Stimulated activated CD4-positive, alpha-beta T cell treated with anti-CD3 and anti-CD28 coated beads, Interleukin-15, amount 100 ng/mL, for 24 hours (primary cell): ENCODE measurements at regions not wholly inside any gene's neighbourhood (a gene's known extent, or its start where the extent isn't known, plus 50 kb on each side); places are given as distances from the start of the nearest gene placed in this dataset.
A peak's percentile ranks its signal among the peaks of the same experiment; 100 is the strongest.
"Not testable (repeated sequence)": the region's sequence is repeated elsewhere in the genome, so short reads cannot be mapped to it uniquely, and the experiment has no call there.

ENCODE experiments used
- DNase-seq: peaks from one replicate; pipeline ENCODE4 v3.0.0-alpha.2; 2020

DNA sequence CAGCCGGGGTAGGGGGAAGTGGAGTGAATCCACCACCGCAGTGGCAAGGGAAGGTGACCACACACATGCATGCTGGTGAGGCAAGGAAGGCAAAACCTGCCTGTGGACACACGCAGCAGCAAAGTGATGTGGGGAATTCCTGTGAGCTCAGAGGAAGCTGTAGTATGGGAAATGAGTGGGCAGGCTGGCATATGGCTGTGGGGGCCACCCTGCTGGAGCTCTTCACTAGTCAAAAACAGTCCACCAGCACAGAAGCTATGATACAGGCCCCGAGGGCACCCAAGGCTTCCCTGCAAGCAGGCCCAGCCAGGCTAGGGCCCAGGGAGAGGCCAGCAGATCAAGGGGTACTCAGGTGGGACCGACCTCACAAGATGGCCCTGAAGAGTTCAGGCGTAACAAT is 239.1 kb downstream of the CHM start:
- no peak for DNase-seq

DNA sequence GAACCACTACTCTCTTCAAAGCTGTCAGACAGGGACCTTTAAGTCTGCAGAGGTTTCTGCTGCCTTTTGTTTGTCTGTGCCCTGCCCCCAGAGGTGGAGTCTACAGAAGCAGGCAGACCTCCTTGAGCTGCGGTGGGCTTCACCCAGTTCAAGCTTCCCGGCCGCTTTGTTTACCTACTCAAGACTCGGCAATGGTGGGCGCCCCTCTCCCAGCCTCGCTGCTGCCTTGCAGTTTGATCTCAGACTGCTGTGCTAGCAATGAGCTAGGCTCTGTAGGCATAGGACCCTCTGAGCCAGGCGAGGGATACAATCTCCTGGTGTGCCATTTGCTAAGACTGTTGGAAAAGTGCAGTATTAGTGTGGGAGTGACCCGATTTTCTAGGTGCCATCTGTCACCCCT is 275.0 kb downstream of the CHM start:
- DNase-seq: not testable (repeated sequence)

DNA sequence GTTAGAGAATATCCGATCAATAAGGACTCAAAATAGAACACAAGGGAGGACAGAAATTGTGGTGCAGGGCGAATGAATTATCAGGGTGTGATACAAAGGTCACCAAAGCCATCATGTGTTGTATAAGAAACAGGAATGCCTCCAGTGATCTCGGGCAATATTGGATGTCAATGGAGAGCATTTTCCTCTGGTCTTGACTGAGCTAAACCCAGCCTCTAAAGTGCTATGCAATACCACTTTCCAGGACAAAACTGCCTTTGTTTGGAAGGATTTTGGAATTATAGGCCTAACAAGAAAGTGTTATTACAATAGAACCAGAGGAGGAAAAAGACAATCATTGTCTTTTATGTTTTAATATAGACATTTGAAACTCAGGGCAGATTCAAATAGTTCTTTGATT is 281.7 kb downstream of the CHM start:
- DNase-seq: no peak

DNA sequence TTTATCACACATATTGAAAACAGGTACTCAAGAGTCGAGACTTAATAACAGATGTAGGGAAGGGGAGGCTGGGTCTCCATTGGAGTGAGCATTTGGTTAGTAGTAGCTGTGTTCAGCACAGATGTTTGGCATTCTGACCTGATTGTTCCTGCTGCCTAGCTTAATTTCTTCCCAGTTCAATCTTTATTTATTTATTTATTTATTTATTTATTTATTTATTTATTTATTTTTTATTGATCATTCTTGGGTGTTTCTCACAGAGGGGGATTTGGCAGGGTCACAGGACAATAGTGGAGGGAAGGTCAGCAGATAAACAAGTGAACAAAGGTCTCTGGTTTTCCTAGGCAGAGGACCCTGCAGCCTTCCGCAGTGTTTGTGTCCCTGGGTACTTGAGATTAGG is 324.3 kb downstream of the CHM start:
- not testable (repeated sequence) for DNase-seq

DNA sequence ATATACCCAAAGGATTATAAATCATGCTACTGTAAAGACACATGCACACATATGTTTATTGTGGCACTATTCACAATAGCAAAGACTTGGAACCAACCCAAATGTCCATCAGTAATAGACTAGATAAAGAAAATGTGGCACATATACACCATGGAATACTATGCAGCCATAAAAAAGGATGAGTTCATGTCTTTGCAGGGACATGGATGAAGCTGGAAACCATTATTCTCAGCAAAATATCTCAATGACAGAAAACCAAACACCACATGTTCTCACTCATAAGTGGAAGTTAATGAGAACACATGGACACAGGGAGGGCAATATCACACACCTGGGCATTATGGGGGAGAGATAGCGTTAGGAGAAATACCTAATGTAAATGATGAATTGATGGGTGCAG is 323.8 kb upstream of the POF1B start:
- DNase-seq: not testable (repeated sequence)

DNA sequence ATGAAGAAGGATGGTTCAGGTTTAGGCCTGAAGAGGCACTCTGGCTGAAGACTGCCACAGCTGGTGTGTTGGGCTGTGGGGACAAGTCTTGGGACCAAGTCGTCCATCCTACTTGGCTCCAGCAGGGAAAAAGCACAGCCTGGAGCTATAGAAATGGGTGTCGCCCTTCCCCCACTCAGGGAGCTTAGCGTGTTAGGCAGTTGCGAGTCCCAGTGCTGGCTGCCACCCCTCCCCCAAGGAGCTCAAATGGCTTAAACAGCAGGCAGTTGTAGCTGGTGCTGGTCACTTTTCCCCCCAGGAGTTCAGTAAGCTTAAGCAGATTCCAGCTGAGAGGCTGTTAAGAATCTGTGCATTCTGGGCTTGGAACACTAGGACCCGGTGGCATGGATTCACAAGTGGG is 319.5 kb upstream of the POF1B start:
- no peak for DNase-seq

DNA sequence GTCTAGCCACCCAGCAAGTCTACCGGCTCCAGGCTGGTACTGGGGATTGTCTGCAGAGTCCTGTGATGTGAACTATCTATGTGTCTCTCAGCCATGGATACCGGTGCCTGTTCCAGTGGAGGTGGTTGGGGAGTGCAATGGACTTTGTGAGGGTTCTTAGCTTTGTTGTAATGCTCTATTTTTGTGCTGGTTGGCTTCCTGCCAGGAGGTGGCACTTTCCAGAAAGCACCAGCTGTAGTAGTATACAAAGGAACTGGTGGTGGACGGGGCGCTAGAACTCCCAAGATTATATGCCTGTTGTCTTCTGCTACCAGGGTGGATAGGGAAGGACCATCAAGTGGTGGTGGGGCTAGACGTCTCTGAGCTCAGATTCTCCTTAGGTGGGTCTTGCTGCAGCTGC is 306.4 kb upstream of the POF1B start:
- no peak for DNase-seq

DNA sequence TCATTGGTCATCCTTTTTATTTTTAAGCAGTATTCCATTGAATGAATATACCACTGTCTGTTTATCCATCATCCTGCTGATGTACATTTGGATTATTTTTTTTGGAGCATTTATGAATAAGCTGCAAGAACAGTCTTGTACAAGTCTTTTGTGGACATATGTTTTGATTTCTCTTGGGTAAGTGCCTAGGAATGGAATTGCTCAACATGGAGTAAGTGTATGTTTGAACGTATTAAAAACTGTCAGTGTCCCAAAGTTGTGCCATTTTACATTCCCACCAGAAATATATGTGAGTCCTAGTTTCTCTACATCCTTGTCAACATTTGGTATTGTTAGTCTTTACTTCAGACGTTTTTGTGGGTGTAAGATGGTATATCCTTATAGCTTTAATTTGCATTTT is 287.0 kb upstream of the POF1B start:
- DNase-seq: no peak

DNA sequence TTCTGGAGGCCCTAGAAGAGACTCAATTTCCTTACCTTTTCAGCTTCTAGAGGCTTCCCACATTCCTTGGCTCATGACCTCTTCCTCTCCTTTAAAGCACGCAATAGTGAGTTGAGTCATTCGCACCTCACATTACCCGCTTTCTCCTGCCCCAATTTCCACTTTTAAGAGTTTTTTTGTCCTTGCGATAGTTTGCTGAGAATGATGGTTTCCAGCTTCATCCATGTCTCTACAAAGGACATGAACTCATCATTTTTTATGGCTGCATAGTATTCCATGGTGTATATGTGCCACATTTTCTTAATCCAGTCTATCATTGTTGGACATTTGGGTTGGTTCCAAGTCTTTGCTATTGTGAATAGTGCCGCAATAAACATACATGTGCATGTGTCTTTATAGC is 284.5 kb upstream of the POF1B start:
- not testable (repeated sequence) for DNase-seq

DNA sequence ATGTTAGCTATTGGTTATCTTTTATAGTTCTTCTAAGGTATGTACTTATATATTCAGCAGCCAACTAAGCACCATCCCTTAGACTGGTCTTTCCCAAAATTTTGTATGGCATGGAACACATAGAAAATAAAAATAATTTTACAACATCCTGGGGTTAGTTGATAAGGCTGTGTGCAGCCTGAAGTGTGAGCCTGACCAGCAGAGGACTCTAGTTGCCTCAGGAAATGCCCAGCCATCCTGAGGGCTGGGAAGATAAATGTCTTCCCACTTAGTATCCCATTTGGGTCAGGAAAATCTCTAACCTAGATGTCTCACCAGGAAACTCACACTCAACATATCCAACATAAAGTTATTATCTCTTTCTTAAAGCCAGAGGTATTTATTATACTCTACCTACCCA is 251.4 kb upstream of the POF1B start:
- no peak for DNase-seq

DNA sequence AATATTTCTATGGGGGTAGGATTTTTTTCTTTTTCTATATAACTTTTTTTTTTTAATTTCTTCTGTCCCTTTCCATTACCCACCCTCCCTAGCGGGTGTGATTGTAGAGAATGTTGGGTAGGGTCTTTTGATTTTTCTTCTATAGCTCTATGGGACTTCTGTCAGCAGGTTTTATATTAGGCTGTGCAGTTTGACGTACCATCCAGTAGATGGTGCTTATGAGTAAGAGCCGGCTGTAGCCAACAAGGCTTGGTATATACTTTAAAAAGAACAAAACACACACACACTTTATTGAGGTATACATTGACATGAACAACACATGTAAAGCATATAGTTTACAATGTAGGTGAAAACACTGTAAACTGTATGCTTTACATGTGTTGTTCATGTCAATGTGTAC is 247.9 kb upstream of the POF1B start:
- DNase-seq: no peak

DNA sequence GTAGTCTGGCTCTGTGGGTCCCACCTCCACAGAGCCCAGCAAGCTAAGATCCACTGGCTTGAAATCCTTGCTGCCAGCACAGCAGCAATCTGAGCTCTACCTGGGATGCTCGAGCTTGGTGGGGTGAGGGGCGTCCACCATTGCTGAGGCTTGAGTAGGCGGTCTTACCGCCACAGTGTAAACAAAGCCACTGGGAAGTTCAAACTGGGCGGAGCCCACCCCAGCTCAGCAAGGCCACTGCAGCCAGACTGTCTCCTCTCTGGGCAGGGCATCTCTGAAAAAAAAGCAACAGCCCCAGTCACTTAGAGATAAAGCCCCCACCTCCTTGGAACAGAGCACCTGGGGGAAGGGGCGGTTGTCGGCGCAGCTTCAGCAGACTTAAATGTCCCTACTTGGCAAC is 243.2 kb upstream of the POF1B start:
- no peak for DNase-seq

DNA sequence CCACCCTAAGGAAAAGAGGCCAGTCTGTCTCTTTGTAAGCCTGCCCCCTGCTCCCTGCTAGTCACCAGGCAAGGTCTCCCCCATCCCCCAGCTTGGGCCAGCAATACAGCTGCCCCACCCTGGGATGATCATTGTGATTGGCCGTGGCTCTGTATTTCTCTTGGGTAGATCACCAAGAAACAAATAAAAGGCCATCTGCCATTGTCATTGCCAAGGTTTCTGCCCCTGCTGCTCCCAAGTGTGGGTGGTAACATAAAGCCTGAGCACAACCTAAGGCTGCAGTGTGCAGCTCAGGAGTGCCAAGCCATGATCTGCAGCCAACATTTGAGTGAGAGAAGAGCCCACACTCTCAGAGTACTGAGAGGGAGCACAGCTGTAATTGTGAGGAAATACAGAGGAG is 241.0 kb upstream of the POF1B start:
- DNase-seq: no peak

DNA sequence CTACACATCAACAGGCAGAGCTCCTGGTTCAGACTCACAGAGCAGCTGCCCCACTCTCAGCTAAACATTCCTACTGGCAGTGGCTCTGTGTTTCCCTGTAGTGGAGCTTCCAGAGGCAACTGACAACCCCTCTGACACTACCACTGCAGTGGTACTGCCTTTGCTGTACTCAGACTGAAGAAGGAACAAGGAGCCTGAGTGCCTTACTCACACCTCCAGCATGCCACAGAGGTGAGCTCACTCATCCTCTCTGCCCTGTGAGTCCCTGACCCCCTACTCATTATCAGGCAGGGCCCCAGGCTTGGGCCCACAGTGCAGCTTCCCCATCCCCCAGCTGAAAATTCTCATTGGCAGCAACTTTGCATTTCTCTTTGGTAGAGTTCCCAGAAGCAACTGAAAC is 240.5 kb upstream of the POF1B start:
- no peak for DNase-seq

DNA sequence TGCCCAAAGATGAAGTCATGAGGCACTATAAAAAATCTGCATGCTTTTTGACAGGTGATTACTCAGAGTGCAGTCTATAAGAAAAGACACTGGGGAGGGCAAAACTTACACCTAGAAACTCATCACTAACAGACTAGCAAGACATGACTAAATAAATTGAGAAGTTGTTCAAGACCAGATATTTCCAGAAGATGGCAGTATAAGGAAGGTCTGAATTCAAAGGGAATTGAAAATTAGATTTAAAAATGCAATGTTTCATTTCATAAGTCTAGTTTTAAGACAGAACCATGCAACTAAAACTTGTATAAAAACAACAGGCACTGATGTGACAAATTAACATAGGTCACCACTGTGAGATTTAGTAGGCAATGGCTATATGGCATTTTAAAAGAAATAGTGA is 232.5 kb upstream of the POF1B start:
- DNase-seq: no peak

DNA sequence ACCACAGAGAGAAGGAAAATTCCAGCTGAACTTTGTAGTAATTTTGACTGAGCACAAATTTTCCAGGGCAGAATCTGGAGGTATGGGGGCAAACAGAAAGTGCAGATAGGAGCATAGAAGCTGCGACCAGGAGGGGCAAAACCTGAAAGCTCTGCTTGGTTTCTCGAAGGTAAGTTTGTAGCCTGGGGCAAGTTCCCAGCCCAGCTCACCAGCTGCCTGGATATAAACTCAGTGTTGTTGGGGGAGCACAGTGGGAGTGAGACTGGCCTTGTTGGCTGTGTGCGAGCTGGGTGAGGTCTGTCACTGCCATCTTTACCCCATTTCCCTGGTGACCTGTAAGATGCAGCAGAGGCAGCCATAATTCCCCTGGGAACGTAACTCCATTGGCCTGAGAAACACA is 213.5 kb upstream of the POF1B start:
- DNase-seq: no peak

DNA sequence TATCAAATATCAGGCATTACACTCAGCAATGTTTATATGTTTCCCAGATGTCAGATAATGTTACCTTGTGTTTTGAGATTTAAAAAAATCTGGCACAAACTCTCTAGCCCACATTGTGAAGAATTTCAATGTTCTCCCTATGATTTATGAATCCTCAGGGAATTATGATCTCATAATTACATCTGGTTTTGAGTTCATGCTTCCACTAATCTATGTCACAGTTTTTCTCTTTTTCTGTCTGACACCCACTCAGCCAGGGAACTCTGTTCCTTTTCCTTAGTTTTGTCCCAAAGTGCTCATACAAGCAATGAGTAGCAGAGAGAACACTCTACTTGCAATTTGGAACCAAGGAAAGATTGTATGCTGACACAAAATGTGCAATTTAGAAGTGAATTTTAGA is 212.1 kb upstream of the POF1B start:
- no peak for DNase-seq

DNA sequence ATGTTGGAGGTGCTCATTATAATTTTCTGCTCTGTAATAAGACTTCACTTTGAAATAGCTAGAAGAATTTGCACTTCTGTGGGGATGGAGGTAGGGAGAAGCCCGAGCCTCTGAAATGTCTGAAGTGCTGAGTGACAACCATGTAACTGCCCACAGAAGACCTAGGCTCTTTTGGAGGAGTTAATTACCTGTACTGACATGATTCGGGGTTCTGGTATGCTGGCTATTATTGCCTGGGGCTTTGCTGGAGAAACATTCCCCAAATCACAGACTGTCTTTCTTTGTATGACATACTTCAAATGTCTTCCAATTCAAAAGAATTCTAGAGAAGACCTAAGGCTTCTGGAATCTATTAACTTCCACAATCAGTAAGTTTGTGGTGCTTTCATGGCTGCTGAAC is 211.2 kb upstream of the POF1B start:
- no peak for DNase-seq

DNA sequence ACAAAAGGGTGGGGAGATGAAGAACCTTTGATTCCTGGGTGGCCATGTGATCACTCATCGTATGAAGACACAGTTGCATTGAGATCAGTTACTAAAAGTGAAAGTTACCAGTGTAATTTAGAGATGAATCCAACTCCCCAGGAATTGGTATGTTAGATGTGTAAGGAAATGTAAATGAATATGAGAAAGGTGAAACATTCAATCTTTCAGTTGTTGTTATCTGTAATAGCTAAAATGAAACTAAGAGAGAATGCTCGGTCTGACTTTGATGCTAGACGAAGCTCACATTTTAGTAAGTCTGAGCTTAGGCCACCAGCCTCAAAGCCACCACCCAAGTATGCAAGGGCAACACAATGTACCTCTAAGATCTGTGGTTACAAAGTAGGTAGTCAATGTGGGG is 194.3 kb upstream of the POF1B start:
- peak; percentile 3 for DNase-seq

DNA sequence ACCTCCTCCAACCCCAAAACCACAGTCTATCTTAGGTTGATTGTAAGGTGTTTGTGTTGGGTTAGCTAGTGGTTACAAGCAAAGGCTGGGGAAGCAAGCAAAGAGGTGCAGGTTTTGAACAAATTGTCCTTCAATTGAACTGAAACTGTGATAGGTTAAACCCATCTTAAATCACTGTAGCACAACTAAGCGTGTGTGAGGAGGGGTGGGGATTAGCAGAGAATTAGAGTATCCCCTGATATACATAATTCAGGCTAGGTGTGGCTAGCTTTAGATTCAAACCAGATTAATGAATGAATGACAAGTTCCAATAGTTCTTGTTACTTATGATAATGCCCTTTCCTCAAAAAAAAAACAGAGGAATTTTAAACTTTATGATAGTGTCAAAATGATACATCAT is 191.0 kb upstream of the POF1B start:
- DNase-seq: no peak

DNA sequence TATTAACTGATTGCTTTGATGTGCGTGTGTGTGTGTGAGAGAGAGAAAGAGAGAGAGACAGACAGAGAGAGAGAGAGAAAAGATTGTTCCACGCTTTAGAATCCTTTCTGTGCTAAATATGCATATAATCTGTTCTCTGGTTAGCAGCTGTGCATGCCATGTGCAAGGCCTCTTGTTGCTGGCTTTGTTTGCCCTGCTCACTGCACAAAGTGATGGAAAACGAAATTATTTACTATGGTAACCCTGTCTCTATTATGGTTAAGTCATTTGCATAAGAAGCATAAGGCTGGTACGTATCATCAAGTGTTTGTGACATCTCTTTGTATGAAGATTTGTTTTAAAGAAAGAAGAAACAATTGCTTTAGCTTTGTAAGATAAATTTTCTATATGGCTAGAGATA is 190.2 kb upstream of the POF1B start:
- DNase-seq: no peak

DNA sequence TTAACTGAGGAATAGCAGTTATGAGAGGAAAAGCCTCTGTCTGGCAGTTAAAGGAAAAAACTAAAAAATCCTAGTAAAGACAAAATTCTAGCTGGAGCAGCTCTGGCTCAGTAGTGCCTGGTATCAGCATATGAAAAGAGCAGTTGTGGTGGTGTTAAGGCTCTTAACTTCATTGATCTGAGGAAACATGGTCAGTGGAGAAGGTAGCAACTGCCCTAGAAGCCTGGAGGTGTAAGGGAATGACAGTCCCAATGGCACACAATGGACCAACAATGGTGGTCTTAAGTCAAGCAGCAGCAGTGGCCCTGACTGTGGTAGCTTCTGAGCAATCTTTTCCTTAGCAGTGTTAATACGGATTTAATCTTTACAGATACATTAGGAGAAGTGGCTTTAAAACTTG is 189.6 kb upstream of the POF1B start:
- DNase-seq: no peak

DNA sequence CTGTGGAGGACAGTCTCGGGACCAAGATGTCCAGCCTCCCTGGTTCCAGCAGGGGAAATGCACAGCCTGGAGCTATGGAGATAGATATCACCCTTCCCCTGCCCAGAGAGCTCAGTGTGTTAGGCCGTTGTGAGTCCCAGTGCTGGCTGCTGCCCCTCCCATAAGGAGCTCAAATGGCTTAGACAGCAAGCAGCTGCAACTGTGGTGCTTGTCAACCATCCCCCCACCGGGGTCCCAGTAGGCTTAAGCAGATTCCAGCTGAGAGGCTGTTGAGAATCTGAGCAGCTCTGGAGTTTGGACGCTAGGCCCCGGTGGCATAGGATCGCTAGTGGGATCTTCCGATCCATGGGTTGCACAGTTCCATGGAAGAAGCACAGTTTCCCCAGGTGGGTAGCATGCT is 181.8 kb upstream of the POF1B start:
- DNase-seq: no peak

DNA sequence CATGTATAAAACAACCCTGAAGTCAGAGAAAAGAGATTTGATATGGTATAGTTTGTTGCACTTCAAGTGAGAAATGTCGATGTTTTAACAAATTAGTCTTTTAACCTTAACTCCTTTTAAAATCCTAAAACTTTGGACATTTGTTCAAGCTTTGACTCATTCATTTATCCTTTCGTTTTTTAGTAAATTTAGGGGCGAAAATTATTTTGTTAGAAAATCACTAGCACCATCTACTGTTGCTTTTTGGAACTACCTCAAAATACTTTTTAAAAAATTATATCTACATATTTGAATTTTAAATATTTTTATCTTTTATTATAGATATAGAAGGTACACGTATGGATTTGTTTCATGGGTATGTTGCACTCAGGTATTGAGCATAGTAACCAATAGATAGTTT is 165.1 kb upstream of the POF1B start:
- no peak for DNase-seq

DNA sequence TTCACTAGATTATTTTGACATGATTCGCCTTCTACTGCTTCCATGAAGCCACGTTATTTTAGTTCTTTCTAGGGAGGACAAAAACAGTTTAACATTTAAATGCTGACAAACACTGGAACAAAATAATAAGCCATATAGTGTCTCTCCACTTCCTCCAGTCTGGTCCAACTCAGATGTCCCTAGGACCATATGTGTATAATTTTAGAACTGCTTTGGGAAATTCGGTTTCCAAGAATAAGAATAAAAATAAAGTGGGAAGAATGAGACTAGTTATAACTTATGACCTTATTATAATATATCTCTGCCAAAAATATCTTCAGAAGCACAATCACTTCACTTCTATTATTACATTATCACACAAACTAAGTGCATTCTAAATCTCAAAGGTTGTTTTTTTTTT is 164.4 kb upstream of the POF1B start:
- DNase-seq: no peak

DNA sequence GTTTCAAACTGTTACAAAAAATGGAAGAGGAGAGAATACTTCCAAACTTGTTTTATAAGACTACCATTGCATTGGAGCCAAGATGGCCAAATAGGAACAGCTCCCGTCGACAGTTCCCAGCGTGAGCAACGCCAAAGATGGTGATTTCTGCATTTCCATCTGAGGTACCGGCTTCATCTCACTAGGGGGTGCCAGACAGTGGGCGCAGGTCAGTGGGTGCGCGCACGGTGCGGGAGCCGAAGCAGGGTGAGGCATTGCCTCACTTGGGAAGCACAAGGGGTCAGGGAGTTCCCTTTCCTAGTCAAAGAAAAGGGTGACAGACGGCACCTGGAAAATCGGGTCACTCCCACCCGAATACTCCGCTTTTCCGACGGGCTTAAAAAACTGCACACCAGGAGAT is 149.7 kb upstream of the POF1B start:
- not testable (repeated sequence) for DNase-seq
